Right kidney (tissue), 1 donor: ENCODE measurements at regions not wholly inside any gene's neighbourhood (a gene's known extent, or its start where the extent isn't known, plus 50 kb on each side); places are given as distances from the start of the nearest gene placed in this dataset.
A peak's percentile ranks its signal among the peaks of the same experiment; 100 is the strongest.

Experiments used
- DNase-seq: peaks from one replicate; pipeline ENCODE4 v3.0.0-alpha.2; 2016

GRCh38 chr7:72524037-72524436 is 111.9 kb upstream of the CALN1 start:
- no peak for DNase-seq

- DNase-seq: no peak
Measured at GRCh38 chr7:72504061-72504706, 92.0 kb upstream of the CALN1 start.

GRCh38 chr7:72503644-72504043 is 91.5 kb upstream of the CALN1 start:
- DNase-seq: no peak

- DNase-seq: no peak
Measured at GRCh38 chr7:72494807-72495206, 82.7 kb upstream of the CALN1 start.

GRCh38 chr7:72493850-72494661 is 81.9 kb upstream of the CALN1 start:
- DNase-seq: peak; percentile 38

GRCh38 chr7:72492461-72493065 is 80.4 kb upstream of the CALN1 start:
- no peak for DNase-seq

GRCh38 chr7:72490301-72490700 is 78.2 kb upstream of the CALN1 start:
- DNase-seq: no peak

- DNase-seq: no peak
Measured at GRCh38 chr7:72481934-72482333, 69.8 kb upstream of the CALN1 start.

GRCh38 chr7:72476608-72477305 is 64.6 kb upstream of the CALN1 start:
- DNase-seq: no peak

GRCh38 chr7:72467237-72467636 is 55.1 kb upstream of the CALN1 start:
- no peak for DNase-seq

- no peak for DNase-seq
Measured at GRCh38 chr7:72466797-72467196, 54.7 kb upstream of the CALN1 start.

GRCh38 chr7:72465521-72465920 is 53.4 kb upstream of the CALN1 start:
- DNase-seq: no peak

GRCh38 chr7:72462311-72462710 is 50.2 kb upstream of the CALN1 start:
- DNase-seq: no peak
